Osteoblast (primary cell): ENCODE measurements at regions not wholly inside any gene's neighbourhood (a gene's known extent, or its start where the extent isn't known, plus 50 kb on each side); places are given as distances from the start of the nearest gene placed in this dataset.

Experiments
- DNase-seq: peaks from one replicate; pipeline ENCODE4 v3.0.0; 2011; ENCODE audit warnings: low spot score, mixed read lengths; ENCODE audit not compliant: insufficient read length; ENCODE audit errors: missing footprints
- H2AFZ ChIP-seq: 2 replicates; pipeline ENCODE4 v1.6.0; 2011; ENCODE audit warnings: mild to moderate bottlenecking, low read length
- H3K27ac ChIP-seq: 2 replicates; pipeline ENCODE4 v1.5.1; 2011; ENCODE audit warnings: mild to moderate bottlenecking, low read depth, low read length, moderate library complexity
- H3K27me3 ChIP-seq: 2 replicates; pipeline ENCODE4 v1.6.0; 2012; ENCODE audit warnings: mild to moderate bottlenecking, control low read depth, inconsistent platforms, low read length, moderate library complexity; ENCODE audit not compliant: insufficient read depth
- H3K36me3 ChIP-seq: 2 replicates; pipeline ENCODE4 v1.5.1; 2011; ENCODE audit warnings: mild to moderate bottlenecking, low read length, control low read depth, moderate library complexity; ENCODE audit not compliant: insufficient read depth
- H3K4me1 ChIP-seq: 2 replicates; pipeline ENCODE4 v1.5.1; 2011; ENCODE audit warnings: mild to moderate bottlenecking, low read length, control low read depth, moderate library complexity; ENCODE audit not compliant: insufficient read depth
- H3K4me2 ChIP-seq: 2 replicates; pipeline ENCODE4 v1.6.0; 2011; ENCODE audit warnings: mild to moderate bottlenecking, low read length; ENCODE audit not compliant: insufficient read depth
- H3K4me3 ChIP-seq: fragments of 200-600 bp; sonication (generic); 3 replicates; pipeline ENCODE4 v1.5.1; 2012; ENCODE audit warnings: mild to moderate bottlenecking, low read length, inconsistent platforms; ENCODE audit not compliant: insufficient read depth
- H3K79me2 ChIP-seq: 2 replicates; pipeline ENCODE4 v1.6.0; 2012; ENCODE audit warnings: mild to moderate bottlenecking, low read length, control low read depth, inconsistent platforms; ENCODE audit not compliant: insufficient read depth
- H3K9me3 ChIP-seq: 2 replicates; pipeline ENCODE4 v1.5.1; 2011; ENCODE audit warnings: low read depth, low read length, control low read depth
- H4K20me1 ChIP-seq: 2 replicates; pipeline ENCODE4 v1.6.0; 2012; ENCODE audit warnings: mild to moderate bottlenecking, low read length, control low read depth; ENCODE audit not compliant: insufficient read depth
- CTCF ChIP-seq: IDR thresholded peaks from 2 replicates; pipeline ENCODE4 v1.5.1; 2011; ENCODE audit warnings: mild to moderate bottlenecking, low read depth, low read length, moderate library complexity; ENCODE audit errors: extremely low read depth

- H3K27ac ChIP-seq: no peak overlapping the region
- H3K4me2 ChIP-seq: no peak overlapping the region
- H3K27me3 ChIP-seq: no peaks in the 10 kb centered on the region
- H3K4me3 ChIP-seq: no peak overlapping the region
- no peak for DNase-seq
- H3K79me2 ChIP-seq: no peaks in the 10 kb centered on the region
- peaks cover 6% of the 10 kb centered on the region for H3K4me1 ChIP-seq
- no peak for TF ChIP-seq CTCF
- no peaks in the 10 kb centered on the region for H3K36me3 ChIP-seq
- no peaks in the 10 kb centered on the region for H3K9me3 ChIP-seq
- no peak overlapping the region for H2AFZ ChIP-seq
- H4K20me1 ChIP-seq: no peaks in the 10 kb centered on the region
Observed at GRCh38 chr5:72646246-72646866, 139.1 kb upstream of the ZNF366 start.

- Histone ChIP-seq H2AFZ (no peak overlapping the region), H3K79me2 (no peaks in the 10 kb centered on the region), H3K9me3 (no peaks in the 10 kb centered on the region), H3K27ac (no peak overlapping the region), H3K36me3 (no peaks in the 10 kb centered on the region), H4K20me1 (no peaks in the 10 kb centered on the region), H3K4me2 (no peak overlapping the region), H3K27me3 (no peaks in the 10 kb centered on the region), H3K4me1 (peaks cover 6% of the 10 kb centered on the region), H3K4me3 (no peak overlapping the region)
- DNase-seq: no peak
- no peak for TF ChIP-seq CTCF
Observed at GRCh38 chr5:72645064-72645846, 138.0 kb upstream of the ZNF366 start.

GRCh38 chr5:72644296-72644695, 137.1 kb upstream of the ZNF366 start:
- Histone ChIP-seq H3K36me3 (no peaks in the 10 kb centered on the region), H3K4me2 (no peak overlapping the region), H3K4me3 (no peak overlapping the region), H3K79me2 (no peaks in the 10 kb centered on the region), H3K9me3 (no peaks in the 10 kb centered on the region), H4K20me1 (no peaks in the 10 kb centered on the region), H3K27me3 (no peaks in the 10 kb centered on the region), H3K4me1 (peaks cover 1% of the 10 kb centered on the region), H3K27ac (no peak overlapping the region), H2AFZ (no peak overlapping the region)
- TF ChIP-seq CTCF: no peak
- DNase-seq: no peak

GRCh38 chr5:72641164-72641563, 134.0 kb upstream of the ZNF366 start:
- no peaks in the 10 kb centered on the region for H3K27me3 ChIP-seq
- H3K36me3 ChIP-seq: no peaks in the 10 kb centered on the region
- DNase-seq: no peak
- no peaks in the 10 kb centered on the region for H3K79me2 ChIP-seq
- H3K27ac ChIP-seq: no peak overlapping the region
- no peak overlapping the region for H3K4me3 ChIP-seq
- H3K9me3 ChIP-seq: no peaks in the 10 kb centered on the region
- H3K4me1 ChIP-seq: no peaks in the 10 kb centered on the region
- no peak overlapping the region for H2AFZ ChIP-seq
- H3K4me2 ChIP-seq: no peak overlapping the region
- TF ChIP-seq CTCF: no peak
- H4K20me1 ChIP-seq: no peaks in the 10 kb centered on the region
